ENCODE measurements at regions not wholly inside any gene's neighbourhood (a gene's known extent, or its start where the extent isn't known, plus 50 kb on each side); places are given as distances from the start of the nearest gene placed in this dataset.

DNA sequence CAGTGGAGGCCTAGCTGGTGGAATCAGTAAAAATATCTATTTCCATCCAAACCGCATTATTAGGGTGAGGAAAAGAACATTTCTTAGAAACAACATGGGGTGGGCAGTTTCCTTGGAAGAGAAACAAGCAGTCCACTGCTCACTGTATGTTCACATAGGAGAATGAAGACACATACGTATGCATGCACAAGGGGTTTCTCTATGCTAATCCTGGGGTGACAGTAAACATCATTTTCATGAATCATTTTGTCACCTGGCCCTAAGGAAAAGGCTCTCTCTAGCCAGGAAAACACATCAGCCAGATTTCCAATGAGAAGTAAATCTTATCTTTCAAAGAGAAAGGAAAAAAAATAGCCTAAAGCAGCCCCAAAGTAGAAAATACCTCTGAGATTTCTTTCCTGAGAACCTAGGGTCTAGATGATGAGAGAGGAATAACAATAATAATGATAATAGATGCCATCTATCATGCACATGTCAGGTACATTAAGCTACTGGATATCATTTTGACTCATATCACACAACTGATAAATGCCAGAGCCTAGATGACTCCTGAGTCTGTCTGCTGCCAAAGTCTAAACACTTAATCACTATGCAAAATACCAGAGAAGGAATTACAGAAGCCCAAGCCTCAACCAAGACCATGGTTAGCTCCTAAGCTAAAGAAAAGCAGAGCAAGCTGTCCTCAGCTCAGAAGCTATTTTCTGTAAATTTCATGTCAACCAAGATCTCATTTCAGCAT, 520.5 kb upstream of the TMPO start:
- DNase-seq = no peak

DNA sequence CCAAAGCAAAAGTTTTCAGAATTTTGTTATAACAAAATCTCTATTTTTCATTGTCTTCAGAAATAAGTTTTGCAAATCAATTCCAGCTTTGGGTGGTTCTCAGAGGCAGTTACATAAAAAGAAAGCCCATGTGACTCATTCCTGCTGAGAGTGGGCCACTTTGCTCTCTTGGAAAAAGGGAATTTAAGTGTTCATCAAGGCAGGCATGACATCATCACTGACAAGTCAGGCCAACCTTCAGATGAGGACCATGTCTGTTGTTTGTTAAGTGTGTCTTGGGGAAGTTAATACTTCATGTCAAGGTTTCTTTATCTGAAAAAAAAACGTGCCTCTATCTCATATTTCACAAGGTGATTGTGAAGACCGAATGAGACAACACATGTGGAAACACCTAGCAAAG, 519.8 kb upstream of the TMPO start:
- no peak for DNase-seq

DNA sequence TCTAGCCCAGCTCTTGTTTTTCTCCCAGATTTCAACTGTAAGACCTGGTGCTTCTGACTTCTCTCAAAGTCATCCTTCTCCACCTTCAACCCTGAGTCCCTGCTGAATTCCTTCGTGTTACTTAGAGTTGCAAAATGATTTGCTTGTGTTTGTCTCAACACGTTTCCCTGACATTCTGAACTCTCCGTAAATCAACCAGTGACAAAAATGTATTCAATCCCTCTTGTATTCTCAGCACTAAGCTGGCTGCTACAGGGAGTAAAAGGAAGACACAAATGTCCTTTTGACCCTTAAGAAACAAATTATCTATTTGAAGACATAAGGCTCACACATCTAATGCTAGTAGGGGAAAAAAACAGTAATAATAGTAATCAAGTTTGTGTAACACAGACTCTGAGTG, 514.0 kb upstream of the TMPO start:
- no peak for DNase-seq

GRCh38 chr12:98002887-98003493, 512.4 kb upstream of the TMPO start:
- DNase-seq = peak; percentile 7

- DNase-seq = no peak
Measured at GRCh38 chr12:98007963-98008362, 507.4 kb upstream of the TMPO start.

- no peak for DNase-seq
Measured at GRCh38 chr12:98013560-98013959, 501.8 kb upstream of the TMPO start.

- no peak for DNase-seq
Measured at GRCh38 chr12:98018836-98019235, 496.6 kb upstream of the TMPO start.

DNA sequence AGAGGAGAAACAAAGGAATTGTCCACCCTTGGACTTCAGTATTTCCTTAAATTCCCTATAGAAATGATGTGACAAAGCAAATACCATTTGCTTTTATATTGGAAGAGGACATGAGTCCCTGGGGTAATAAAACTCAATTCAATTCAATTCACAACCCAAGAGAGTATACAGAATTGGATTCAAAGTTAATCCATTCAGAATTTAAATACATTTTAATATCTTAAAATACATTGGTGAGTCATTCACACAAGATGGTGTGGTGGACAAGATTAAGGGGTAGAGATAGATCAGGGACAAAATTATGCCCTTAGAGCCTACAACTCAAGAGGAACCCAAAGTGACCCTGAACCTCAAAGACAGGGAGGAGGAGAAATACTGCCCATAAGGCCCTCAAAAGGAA, 495.0 kb upstream of the TMPO start:
- DNase-seq = no peak

DNA sequence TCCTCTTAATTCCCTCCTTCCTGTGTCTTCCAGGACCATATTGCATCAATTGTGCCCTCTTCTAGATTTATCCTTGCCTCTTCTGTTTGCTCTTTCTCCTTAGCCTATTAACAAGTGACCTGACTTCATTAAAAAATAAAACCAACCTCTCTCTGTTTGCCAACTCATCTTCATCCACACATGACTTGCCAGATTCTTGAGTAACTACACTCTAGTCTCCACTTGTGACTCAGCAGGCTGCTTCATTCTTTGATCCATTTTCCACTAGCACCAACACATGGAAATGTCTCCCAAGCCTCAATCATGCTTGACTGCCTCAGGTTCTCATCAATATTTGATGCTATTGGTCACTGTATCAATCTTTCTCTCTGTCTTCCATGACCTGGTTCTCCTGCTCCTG, 492.4 kb upstream of the TMPO start:
- DNase-seq = no peak

DNA sequence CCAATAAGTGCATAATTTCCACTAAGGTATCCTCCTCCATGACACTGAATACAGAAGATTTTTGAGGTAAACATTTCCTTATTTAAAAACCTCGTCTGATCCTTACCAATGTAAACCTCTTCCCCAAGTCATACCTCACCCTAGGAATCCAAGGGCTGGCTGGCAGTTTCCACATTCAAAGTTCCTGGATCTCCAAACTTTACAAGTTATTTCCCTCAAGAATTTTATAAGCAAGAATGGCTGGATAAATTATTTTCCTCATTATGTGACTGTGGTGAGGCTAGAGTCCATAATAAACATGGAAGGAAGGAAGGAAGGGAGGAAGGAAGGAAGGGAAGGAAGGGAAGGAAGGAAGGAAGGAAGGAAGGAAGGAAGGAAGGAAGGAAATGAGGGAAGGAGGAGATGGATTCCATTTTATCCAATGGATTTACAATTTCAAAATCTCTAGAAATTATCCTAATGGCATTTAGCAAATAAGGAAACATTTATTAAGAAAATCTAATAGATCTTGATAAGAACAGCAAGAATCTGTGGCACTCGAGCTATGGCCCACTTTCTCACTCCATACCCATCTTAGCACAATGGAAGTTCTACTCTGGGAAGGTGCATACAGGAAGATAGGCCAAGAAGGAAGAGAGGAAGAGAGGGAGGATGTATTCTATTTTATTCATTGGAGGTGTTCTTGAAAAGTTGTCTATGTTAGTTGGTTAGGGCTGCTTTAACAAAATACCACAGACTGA, 477.8 kb upstream of the TMPO start:
- no peak for DNase-seq

DNA sequence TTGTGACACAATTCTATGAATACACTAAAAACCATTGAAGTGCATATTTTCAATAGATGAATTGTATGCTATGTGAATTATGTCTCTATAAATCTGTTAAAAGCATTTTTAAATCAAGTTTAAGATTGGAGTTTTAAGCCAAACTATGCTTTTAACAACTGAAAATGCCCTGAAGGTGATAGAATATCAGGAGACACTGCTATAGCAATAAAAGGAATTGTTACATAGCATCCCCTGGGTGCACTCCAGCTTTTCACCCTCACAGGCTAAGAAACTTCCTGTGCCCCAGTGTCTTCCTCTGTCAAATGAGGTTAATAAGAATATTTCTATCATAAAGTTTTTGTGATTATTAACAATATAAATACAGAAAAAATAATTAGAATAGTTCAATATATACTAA, 472.7 kb upstream of the TMPO start:
- no peak for DNase-seq

DNA sequence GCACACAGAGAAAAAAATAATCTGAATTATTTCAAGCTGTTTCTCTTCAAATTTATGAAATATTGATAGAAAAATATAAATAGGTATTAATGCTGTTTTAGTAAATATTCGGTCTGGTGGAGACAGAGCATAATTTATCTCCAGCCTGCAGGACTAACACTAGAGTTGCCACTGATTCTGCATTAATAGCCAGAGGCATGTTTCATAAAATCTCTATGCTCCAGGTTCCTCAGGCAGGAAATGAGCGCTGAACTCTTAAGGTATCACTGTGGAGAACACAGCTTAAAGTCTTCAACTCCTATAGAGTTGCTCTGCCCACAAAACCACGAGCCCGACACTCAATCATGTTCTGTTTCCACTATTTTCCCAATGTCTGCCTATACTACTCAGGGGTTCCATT, 470.0 kb upstream of the TMPO start:
- DNase-seq = no peak

GRCh38 chr12:98048326-98048725, 467.1 kb upstream of the TMPO start:
- no peak for DNase-seq

GRCh38 chr12:98053202-98053601, 462.2 kb upstream of the TMPO start:
- no peak for DNase-seq

- no peak for DNase-seq
Measured at GRCh38 chr12:98057701-98058100, 457.7 kb upstream of the TMPO start.

GRCh38 chr12:98058213-98058612, 457.2 kb upstream of the TMPO start:
- no peak for DNase-seq

- no peak for DNase-seq
Measured at GRCh38 chr12:98058838-98059237, 456.6 kb upstream of the TMPO start.

GRCh38 chr12:98059659-98060343, 455.6 kb upstream of the TMPO start:
- no peak for DNase-seq

GRCh38 chr12:98060411-98060810, 455.0 kb upstream of the TMPO start:
- DNase-seq = no peak

DNA sequence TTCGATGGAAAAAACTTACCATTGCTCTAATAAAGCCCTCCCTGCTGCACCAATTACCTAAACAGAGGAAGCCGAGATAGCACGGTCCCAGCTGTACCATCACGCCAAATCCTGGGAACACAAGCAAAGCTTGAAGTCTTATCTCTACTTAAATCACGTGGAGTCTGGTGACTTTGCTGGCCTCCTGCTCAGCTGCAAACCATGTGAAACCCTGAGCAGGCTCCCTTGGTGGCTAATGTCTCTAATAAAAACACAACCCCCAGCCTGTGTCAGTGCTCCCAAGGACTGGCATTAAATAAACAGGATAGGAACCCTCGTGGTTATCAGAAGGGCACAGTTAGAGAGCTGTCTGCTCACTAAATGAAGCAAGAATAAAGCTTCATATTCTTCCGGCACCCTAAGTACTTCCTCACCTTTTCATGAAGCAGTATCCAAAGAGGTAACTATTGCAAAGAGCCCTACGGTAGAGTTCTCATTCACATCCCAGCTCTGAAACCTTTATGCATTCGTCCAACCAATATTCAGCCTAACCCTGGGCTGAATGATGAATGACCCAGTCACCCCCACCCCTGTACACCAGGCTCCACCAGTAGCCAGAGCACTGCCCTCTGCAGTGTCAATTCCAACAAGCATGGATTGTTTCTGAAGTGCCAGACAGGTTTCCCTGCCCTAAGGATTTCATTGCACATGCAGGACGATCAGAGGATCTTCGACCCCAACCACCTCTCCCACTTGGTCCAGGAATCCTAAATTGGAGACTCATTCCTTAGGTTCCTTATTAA, 452.7 kb upstream of the TMPO start:
- DNase-seq = no peak

DNA sequence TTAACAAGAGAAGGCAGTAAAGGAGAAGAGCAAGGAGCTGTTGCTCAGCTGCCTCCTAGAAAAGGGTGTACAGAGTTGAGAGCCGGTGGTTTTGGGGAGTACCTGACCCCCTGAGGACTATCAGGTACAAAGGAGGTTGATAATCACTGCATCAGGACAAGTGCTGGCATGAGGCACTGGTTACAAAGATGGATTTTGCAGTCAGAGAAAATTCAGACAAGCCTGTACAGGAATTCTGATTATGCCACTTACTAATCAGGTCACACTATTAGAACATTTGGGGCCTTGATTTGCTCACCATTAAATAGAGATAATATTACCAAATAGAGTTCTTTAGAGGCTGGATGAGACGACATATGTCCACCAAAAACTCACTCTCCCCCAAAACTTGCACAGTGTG, 450.9 kb upstream of the TMPO start:
- DNase-seq = no peak

DNA sequence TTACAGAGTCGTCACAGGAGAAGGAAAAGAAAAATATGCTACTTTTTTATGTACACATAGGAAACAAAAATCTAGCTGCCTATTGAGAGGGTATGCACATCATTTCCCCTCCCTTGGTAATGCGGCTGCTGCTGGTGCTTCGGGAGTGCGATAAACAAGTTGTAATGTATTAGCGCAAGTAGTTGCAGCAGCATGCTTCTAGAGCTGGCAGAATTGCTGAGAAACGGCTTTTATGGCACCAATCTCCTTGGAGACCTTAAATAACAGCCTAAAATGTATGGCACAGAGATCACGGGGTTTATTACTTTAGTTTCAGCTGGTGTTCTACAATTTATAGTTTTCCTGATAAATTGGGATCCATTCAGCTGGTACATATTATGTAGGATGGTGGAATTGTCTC, 447.6 kb upstream of the TMPO start:
- no peak for DNase-seq

GRCh38 chr12:98073610-98074009, 441.8 kb upstream of the TMPO start:
- no peak for DNase-seq

All from inflammatory macrophage treated with lipopolysaccharide for 4 hours (primary cell).